GM18499 (cell line): ENCODE measurements at regions not wholly inside any gene's neighbourhood (a gene's known extent, or its start where the extent isn't known, plus 50 kb on each side); places are given as distances from the start of the nearest gene placed in this dataset.
"Not testable (repeated sequence)": the region's sequence is repeated elsewhere in the genome, so short reads cannot be mapped to it uniquely, and the experiment has no call there.

Source experiments
- ATAC-seq: cut with Tn5 transposase; IDR thresholded peaks from one replicate; pipeline ENCODE4 v1.9.1; 2021; ENCODE audit warnings: moderate number of reproducible peaks; ENCODE audit not compliant: insufficient read depth, unreplicated experiment

DNA sequence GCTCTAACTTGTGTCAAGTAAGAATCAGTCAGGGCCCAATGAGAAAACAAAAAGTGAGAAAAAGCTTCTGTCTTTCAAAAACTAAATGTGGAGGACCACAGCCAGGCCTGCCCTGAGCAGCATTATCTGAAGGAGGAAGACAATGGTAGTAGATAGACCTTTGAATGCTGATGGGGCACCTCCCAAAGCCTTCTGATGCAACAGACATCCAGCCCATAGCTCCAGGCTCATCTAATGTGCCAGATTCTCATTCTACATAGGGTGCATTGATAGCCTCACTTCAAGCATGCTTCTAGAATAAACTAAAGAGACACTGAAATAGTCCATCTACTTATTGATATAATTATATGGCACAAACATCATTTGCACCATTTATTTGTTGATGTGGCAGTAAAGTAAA, 351.6 kb downstream of the HHIPL2 start:
- no peak for ATAC-seq

DNA sequence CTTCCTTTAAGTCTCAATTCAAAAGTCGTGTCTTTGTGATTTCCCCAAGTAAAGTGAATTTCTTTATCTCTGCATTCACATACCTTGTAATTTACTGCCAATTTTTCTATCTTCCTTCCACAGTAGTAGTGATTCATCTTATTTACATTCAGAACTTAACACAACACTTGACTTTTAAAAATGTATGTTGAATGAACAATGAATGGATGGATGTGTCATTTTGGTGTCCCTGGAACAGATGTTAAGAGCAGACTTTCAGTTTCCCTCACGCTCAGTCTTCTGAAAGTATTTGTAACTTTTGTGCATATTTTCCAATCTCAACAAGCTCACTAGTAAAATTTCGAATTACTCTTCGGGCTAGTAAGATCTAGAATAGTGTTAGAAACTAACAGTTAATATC, 352.0 kb downstream of the HHIPL2 start:
- no peak for ATAC-seq

DNA sequence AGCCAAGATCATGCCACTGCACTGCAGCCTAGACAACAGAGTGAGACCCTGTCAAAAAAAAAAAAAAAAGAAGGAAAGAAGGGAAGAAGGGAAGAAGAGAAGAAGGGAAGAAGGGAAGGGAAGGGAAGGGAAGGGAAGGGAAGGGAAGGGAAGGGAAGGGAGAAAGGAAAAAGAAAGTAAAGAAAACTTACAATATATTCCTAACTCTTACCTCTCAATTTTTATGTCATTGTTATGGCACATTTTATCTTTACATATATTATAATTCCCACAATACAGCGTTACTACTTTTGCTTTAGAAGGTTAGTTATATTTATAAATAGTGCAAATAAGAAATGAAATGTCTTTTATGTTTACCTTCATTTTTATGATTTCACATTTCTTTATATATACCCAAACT, 358.7 kb downstream of the HHIPL2 start:
- no peak for ATAC-seq

DNA sequence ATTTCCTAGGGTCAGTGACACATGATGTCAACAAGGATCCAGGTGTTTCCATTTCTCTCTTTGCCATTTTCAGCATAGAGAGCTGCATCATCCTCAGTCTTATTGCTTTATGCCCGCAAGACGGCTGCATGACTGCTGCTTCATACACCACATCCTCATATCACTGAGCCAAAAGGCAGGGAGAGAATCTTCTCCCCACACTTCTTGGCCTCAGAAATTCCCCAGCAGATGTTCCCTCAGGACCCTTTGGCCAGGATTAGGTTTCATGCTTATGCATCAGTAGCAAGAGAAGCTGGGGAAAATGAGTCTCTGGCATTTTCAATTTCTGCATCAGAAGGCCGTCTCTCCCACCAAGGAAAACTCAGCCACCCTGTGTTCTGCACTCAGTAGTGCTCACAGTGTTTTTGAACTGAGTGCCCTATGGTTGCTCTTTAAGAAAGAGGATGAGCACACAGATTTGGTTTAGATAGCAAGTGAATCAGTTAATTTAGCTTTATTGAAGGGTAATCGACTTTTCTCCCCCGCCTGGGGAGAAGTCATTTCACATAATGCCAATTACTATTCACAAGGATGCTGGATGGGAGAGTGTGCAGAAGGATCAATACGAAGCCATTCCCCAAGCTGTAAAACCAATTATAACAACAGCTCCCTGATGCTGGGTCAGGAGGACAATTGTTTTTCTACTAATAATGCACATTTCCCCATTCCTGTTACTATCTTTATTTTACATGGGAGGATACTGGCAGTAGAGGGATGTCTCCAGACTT, 360.2 kb downstream of the HHIPL2 start:
- ATAC-seq = no peak

DNA sequence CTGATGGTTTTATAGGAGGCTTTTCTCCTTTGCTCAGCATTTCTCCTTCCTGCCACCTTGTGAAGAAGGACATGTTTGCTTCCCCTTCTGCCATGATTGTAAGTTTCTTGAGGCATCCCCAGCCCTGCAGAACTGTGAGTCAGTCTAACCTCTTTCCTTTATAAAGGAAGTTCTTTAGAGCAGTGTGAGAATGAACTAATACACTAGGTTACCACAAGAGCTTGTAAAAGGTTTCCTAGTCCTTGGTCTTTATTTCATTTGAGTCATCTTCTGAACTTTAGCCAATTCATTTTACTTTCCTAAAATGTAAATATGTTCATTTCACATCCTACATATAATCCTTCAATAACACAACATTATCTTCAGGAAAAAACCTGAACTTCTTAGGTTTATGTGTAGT, 365.3 kb downstream of the HHIPL2 start:
- no peak for ATAC-seq

DNA sequence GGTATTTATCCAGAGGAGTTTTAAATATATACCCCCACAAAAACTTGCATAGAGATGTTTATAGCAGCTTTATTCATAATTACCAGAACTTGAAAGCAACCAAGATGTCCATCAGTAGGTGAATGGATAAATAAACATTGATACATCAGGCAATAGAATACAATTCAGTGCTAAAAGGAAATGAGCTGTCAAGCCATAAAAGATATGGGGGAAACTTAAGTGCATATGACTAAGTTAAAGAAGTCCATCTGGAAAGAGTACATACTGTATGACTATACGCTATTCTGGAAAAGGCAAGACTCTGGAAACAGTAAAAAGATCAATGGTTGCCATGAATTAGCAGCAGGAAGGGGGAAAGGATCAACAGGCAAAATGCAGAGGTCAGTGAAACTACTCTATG, 366.7 kb downstream of the HHIPL2 start:
- ATAC-seq = no peak

DNA sequence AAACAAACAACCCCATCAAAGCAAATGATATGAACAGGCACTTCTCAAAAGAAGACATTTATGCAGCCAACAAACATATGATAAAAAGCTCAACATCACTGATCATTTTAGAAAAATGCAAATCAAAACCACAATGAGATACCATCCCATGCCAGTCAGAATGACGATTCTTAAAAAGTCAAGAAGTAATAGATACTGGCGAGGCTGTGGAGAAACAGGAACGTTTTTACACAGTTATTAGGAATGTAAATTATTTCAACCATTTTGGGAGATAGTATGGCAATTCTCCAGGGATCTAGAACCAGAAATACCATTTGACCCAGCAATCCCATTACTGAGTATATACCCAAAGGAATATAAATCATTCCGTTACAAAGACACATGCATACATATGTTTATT, 370.4 kb downstream of the HHIPL2 start:
- not testable (repeated sequence) for ATAC-seq

DNA sequence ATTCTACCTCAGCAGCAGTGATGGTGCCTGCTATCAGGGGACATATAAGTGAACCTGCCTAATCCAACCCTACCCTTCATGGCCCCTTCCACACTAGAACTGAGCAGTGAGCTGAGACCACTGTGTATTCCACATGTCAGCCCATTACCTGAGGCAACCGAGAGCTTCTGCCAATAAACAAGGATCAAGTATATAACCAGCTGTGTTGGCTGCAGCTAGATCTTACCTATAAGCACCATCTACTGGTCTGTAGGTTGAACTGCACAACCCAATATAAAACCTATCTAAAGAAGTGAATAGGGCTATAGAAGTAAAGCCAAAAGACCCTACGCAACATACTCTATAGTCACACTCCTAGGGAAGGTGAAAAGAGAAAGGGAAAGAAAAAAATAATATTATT, 376.9 kb downstream of the HHIPL2 start:
- ATAC-seq = no peak

DNA sequence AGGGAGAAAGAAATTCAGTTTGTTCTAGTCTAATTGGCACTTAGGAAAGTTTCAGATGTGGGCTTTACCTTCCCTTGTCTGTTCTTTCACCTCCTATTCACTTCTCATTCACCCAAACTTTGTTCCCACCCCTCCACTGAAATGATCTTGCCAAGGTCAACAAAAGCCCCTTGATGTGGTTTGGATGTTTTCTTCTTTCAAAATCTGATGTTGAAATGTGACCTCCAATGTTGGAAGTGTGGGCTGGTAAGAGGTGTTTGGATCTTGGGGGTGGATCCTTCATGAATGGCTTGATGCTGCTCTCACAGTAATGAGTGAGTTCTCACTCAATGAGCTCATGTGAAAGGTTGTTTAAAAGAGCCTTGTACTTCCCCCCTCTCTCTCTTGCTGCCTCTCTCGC, 379.3 kb downstream of the HHIPL2 start:
- ATAC-seq = no peak

DNA sequence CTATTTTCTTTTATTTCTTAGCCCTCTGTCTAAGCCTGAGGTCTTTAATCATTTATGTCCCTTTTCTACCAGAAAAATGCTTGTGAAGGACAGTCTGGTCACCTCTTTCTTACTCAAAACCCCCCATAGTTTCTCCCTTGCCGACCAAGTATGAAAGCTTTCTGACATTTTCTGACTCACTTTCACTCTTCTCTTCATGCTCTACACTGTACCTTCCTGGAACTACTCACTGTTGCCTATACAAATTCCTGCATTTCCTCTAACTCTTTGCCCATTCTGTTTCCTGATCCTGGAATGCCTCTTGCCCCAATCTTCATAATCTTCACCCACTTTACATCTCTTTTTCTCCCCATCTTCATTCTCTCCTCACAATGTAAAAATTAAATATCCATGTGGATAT, 380.0 kb downstream of the HHIPL2 start:
- no peak for ATAC-seq

DNA sequence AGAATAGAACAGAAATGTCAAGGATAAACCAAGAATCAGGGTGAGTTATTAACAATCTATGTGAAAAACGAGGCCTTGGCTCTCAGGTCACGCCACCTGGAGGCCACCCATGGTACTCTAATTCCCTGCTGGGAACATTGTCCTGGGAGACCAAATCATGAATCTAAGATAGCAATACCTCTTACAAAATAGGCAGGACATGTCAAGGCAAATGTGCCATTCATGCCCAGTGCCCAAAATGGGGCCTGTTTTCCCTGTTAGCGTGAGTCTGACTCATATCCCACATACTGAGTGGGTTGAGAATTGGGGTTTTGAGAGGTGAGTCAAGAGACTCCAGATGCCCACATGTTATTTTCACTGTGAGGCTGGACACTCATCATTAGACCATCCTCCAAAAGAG, 380.8 kb downstream of the HHIPL2 start:
- ATAC-seq = no peak

DNA sequence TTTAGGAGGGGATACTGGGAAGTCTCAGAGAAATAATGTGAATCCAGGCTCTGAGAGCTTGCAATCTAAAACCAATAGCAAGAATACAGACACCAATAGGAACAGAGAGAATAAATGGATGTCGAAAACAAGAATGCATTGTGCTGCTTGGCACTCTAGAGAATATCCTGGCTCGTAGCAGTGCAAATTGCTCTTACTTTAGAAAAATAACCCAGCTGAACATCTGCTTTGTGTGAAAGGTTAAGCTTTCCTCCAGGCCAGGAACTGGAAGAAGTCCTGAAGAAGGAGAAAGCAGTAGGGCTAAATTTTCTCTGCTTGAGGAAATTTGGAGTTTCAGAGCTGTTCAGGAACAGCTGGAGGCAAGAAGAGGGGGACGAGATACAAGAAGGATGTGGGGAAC, 382.3 kb downstream of the HHIPL2 start:
- ATAC-seq = no peak

DNA sequence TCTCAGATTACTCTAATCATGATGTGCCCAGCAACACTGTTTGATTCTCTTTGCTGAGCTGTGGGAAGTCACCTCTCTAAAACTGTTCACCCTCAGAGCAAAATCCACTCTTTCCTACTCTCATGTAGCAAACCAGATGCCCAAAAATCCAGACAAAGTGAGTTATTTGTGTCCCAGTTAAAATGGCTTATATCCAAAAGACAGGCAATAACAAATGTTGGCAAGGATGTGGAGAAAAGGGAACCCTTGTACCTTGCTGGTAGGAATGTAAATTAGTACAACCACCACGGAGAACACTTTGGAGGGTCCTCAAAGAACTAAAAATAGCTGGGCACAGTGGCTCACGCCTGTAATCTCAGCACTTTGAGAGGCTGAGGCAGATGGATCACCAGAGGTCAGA, 384.0 kb downstream of the HHIPL2 start:
- no peak for ATAC-seq

DNA sequence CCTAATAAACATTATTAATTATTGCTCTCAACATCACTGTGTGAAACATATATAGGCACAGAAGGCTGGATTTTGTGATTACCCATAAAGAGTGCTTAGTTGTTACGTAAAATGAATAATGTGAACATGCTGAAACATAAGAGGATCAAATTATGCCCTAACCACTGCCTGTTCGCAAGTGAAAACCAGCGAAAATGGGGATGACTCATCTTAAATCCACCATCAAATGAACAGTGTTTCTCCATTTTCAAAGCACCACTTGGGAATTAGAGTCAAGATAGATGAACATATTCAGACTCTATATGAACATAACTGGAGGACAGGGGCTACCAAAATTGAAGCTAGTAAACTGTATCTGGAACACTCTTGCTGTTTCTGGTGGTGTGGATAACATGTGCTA, 386.2 kb downstream of the HHIPL2 start:
- no peak for ATAC-seq

DNA sequence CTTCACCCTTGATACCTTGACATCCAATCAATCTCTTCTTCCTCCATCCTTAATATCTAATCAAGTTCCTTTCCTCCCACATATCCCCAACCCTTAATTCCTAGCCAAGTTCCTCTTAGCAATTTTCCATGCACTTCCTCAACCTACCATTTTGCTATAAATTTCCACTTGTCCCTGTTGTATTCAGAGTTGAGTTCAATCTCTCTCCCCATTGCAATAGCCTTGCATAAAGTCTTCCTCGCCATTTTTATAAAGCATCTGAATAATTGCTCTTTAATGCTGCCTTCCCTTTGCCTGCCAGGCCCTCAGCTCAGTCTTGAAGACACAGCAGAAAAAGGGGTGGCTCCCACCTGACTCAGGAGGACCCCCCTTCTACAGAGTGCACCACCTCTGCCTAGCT, 390.3 kb downstream of the HHIPL2 start:
- no peak for ATAC-seq

DNA sequence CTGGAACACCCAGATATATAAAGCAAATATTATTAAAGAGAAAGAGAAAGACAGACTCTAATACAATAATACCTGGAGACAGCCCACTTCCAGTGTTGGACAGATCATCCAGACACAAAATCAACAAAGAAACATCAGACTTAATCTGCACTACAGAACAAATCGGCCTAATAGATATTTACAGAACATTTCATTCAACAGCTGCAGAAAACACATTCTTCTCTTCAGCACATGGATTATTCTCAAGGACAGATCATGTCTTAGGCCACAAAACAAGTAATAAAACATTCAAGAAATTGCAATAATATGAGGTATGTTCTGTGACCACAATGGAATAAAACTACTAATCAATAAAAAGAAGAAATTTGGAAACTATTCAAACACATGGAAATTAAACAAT, 398.3 kb upstream of the DUSP10 start:
- ATAC-seq = no peak

DNA sequence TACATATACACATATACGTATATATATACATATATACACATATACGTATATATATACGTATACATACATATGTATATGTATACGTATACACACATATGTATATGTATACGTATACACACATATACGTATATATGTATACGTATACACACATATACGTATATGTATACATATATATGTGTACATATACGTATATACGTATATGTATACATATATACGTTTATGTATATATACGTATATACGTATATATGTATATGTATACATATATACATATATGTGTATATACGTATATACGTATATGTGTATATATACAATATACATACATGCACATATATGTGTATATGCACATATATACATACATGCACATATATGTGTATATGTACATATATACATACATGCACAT, 396.2 kb upstream of the DUSP10 start:
- no peak for ATAC-seq

DNA sequence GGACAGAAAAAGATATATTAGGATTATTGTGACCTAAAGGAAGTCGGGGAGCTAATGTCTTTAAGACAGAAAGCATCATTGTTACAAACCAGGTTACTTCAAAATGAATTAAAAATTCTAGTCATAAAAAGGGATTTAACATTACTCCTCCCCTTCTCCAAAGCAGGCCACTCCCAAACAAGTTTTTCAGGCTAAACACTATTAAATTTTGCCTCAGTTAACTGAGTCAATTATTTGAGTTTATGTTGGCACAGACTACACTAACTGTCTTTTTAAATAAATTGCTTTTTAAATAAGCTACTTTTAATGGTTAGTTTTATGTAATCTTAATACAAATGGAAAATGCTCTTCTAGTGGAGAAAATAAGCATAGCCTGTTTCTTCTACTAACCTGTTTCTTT, 395.0 kb upstream of the DUSP10 start:
- ATAC-seq = no peak

DNA sequence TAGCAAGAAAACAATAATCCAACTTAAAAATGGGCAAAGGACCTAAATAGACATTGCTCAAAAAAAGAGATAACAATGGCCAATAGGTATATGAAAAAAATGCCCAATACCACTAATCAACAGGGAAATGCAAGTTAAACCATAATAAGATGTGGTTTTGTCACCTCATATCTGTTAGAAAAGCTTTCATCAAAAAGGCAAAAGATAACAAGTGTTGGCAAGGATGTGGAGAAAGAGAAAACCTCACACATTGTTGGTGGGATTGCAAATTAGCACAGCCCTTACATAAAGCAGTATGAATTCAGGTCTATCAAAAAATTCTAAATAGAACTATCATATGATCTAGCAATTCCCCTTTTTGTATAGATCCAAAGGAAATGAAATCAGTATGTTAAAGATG, 387.2 kb upstream of the DUSP10 start:
- ATAC-seq = no peak

DNA sequence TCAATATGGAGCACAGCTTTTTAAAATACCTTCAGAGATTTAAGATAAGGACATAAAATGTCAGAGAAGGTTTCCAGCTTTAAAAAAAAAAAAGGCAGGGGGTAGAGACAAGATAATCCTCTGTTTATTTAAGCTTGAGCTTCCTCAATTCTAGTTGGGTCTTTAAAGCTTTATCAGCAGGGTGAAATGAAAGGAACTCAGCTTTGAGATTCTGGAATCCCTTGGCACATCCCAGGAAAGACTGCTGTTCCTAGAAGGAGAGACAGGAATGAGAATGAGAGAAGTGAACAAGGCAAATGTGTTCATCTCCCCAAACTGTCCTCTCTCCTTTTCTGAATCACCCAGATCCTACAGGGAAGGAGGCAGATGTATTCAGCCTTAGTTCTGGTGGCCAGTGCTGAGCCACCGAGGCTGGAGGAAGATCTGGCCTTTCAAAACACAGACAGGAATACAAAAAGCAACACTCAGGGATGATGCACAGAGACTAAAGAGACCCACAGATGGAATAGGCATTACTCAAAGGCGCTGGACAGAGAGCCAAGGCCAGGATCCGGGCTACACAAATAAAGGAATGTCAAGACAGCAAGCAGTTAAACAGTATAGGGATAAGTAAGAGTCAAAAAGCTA, 385.8 kb upstream of the DUSP10 start:
- ATAC-seq = no peak

DNA sequence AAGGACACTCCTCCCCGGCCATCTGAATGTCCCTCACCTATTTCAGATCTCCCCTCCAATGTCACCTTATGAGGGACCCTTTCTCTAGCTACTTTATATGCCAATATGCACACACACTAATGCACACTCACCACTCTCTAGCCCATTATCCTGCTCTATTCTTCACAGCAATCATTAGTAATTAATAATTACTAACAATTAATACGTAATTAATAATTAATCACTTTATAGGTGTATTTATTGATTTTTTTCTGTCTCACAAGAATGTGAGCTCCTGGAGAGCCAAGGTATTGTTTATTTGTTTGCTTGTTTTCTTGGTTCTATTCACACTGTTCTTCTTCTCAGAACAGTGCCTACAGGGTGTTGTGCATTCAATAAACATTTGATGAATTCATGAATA, 385.2 kb upstream of the DUSP10 start:
- ATAC-seq = no peak

DNA sequence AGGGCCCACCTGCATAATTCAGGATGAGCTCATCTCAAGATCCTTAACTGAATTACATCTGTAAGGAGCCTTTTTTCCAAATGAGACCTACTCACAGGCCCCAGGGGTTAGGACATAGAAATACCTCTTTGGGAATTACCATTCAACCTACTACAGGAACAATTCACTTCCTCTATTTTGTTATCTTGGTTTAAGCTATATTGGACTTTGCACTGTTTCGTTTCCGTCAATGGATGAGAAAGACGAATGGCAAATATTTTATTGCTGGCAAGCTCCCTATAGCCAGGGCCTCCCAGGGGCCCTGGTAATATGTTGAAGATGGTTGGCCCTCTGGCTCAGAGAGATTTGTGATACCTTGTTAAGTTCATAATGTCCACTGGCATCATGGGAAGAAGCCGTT, 384.2 kb upstream of the DUSP10 start:
- no peak for ATAC-seq
